HG02973 (cell line): ENCODE measurements at regions not wholly inside any gene's neighbourhood (a gene's known extent, or its start where the extent isn't known, plus 50 kb on each side); places are given as distances from the start of the nearest gene placed in this dataset.

Experiments
- ATAC-seq: cut with Tn5 transposase; IDR thresholded peaks from one replicate; pipeline ENCODE4 v1.9.1; 2021; ENCODE audit warnings: moderate library complexity; ENCODE audit not compliant: unreplicated experiment

DNA sequence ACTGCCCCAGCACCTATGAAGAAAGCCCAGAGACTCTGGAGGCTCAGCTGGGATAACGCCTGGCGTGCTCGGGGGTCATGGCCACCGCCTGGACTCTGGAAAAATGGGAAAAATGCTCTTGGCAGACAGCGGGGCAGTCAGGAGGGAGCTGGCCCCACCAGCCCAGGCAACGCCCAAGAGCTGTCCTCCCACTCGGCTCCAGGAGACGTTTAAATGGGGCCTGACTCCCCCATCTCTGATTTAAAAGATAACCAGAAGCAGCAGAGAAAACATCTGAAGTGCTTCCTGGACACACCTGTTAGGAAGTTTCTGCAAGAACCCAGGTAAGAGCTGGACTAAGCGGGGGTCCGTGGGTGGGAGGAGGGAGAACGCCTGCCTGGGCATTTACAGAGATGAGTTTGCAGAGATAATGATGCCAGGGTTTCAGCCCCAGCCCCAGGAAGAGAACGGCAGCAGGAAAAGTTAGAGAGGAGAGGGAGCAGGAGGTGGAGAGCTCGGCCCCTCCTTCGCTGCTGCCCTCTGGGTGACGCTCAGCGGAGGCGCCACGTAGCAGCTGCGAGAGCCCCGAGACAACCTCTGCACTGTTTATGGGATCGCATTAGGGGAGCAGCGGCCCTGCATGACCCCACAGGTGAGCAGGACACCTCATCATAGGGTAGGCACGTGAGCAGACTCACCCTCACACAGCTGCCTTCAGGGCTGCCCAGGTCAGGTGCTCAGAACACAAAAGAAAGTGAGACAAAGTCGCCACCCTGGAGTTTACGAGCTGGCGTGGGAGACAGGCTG, 83.5 kb upstream of the INSIG1 start:
- no peak for ATAC-seq

DNA sequence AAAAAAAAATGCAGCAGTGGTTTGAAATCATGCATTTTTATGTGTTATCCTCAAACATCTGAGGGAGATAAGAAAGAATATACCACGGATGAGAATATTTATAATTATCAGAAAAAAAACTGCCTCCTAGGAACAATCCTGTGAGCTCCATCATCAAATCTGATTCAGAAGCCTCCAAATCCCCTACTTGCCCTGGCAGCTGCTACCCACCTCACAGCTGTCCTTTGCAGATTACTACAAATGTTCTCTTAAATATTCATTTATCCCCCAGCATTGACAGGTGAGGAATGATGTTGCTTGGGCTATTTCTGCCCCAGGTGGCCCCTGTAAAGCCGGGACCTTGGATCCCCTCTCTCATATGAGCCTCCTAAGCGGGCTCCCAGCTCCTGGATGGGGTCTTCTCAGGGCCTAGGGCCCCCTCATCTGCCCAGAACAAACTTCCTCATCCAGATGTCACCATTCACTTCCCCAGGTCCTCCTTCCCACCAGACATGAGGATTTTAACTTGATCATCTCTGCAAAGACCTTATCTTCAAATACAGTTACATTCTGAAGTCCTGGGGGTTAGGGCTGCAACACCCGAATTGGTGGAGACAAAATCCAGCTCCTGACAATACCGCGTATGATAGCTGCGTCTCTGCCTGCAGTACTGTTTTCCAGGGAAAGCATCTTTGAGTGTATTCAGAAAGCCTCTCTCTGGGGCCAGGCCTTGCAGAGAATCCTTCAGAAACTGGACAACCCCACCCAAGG, 81.9 kb upstream of the INSIG1 start:
- no peak for ATAC-seq

DNA sequence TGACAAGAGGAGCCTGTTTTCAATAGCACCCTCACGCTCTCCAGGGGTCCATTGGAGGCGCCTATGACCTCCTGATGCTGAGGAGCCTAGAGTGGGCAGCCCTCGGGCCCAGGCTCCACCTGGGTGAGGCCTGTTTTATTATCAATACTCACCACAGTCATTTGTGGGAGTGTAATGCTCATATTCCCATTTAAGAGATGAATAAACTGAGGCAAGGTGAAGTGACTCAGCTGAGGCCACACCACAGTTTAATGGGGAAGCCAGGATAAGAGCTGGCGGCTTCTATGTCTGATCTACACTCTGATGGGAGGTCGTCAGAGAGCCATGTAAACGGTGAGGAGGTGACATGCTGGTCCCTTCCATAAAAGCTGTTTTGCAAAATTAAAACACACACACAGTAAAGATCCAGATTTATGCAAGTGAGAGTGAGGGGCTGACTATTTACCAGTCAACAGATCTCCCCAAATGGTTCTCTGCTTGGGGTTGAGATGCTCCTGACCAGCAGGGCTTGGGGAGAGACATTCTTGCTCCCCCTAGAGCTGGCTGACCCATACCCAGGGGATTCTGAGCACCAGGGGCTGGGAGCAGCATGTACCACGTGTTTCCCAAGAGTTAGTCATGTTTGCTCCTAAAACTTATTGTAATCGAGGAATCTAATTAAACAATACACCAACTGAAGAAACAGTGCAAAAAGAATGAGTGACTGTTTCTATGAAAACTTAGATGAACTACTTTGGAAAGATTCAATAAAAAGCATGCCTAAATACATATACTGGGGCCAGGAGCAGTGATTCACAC, 81.0 kb upstream of the INSIG1 start:
- no peak for ATAC-seq

DNA sequence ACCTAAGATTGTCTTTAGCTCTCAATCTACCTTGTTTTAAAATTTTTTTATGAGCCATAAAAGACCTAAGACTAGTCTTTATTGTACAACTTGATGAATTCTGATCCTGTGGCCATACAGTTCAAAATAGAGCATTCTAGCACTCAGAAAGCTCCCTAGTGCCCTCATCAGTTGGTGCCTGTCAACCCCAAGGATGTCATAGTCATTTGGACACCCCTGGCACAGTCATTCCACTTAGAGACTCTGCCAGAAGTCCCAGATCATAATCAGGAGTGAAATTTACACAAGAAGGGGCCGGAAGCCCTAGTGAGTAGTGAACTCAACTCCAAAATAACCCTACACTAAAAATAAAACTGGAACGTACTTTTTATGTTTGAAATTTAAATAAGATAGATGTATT, 80.0 kb upstream of the INSIG1 start:
- no peak for ATAC-seq

DNA sequence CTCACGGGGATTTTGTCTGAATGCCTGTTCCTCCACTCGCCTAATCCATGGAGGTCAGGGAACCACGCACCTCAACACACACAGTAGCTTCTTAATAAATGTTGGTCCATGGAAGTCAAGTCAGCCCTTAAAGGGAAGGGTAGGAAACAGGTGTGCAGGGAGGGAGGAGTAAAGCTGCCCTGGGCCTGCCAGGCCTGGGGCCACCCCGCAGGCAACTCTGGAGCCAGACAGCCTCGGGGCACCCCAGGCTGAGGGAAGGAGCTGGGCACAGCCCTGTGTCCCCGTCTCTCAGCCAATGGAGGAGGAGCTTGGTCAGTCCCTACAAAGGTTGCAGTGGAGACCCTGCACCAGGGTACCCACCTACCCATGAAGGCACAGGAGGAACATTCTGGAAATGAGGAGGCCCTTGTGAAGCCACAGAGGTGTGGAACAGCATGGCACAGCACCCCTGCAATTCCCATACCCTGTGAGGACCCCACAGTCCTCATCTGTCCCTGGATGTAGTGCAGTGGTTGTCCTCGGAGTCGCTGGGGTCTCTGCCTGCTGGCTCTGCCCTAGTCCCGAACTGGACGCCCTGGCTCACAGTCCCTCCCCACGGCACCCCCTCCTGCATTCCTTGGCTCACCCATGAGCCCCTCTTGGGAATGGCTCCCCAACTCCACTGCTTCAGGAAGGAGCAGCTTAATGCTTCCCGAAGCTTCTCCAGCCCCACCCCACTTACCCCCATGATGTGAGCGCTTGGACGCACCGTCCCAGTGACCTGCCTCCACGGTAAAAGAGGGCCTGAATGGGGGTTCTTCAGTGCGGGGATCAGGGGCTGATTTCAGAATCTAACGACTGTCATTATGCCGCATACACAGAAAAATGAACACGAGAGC, 79.2 kb upstream of the INSIG1 start:
- ATAC-seq: no peak

DNA sequence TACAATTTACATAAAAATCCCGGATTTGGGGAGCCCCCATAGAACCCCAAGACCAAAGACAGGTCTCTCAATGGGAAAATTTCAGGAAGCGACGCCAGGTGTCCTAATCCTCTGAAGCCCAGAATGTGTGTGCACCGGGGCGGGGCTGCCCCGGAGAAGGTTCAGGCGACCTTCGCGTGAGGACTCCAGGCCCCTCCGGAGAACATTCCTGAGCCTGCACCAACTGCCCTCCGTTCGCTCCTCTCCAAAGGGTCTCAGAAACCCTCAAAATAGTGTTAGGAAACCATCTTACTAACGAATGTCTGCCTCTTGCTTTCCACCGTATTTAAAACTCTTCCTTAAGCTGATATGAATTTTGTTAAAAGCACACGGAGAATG, 78.5 kb upstream of the INSIG1 start:
- ATAC-seq: no peak

DNA sequence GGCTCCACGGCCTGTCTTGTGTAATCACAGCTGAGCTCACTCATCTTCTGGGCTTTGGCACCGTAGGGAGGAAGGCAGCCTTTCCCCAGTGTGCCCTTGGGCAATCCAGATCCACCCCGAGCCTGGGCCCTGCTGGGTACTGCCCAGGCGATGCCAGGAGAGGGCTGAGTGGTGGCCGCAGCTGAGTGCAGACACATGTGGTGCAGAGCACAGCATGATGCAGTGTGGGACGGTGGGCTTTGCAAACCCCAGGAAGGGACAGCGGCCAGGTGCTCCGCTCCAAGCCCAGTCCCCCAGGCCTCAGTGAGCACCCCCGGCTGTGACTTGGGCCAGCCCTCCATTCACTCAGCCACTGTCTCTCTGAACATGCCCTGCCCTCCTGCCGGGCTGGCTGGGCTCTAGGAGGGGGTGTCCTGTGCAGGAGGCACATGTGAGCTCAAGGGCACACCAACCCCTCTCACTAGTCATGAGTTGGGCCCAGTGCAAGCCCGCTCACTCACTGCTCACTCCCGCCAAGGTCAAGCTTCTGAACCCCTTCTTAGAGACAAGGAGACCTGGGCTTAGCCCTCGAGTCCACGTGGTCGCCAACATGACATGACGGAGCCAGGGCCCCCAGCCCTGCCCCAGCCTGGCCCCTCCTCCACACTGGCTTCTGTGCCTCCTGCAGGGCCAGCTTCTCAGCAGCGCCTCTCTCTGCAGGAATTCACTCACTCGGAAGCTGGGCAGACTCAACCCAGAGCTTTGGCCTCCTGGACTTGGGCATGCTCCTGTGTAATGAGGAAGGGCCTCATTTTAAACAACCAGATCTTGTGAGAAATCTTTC, 77.5 kb upstream of the INSIG1 start:
- ATAC-seq: no peak

DNA sequence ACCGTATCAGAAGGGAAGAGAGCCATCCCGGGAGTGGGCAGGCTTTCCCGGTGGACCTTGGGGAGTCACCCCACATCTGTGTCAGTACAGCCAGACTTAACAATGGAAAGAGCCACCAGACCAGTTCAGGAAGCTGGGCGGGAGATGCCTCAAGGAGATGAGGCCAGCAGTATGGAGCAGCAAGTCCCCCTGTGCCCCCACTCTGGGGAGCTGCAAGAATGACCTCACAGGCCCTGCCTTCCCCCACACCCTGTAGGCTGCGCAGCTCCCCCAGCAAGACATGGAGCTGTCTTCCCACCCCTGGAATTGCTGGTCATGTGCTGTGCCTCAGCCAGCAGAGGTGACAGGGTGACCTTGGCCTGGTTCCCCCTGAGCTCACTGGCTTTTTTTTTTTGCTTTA, 76.8 kb upstream of the INSIG1 start:
- ATAC-seq: no peak

DNA sequence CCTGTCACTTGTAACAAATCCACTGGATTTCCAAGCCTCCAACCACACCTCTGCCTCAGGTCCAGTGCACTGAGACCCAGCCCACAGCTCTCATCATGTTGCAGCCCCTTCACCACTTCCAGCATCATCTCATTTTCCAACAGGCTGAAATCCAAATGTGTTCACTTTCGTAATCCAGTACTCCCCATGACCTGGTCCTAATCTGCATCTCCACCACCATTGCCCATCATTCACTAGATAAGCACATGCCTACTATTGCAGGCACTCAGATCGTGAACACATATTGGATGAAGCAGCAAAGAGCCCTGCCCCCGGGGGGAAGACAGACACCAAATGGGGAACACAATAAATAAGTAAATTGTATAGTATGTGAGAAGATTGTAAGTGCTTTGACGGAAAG, 76.1 kb upstream of the INSIG1 start:
- ATAC-seq: no peak

DNA sequence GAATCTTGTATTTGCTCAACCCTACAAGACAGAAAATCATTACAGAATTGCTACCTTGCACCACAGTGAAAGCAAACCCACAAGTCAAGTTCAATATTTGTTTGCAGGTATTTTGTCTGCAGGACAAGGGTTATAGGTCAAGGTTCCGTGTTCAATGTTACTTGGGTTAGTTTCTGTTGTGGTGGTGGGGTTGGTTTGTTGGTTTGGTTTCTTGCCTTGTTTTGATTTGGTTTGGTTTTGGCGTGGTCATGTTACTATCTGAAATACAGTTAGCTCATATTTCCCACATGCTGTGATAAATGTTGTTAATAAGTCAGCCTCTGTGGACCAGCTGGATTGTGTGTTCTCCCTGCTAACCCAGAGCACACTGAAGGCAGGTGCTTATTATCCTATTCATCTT, 75.6 kb upstream of the INSIG1 start:
- no peak for ATAC-seq

DNA sequence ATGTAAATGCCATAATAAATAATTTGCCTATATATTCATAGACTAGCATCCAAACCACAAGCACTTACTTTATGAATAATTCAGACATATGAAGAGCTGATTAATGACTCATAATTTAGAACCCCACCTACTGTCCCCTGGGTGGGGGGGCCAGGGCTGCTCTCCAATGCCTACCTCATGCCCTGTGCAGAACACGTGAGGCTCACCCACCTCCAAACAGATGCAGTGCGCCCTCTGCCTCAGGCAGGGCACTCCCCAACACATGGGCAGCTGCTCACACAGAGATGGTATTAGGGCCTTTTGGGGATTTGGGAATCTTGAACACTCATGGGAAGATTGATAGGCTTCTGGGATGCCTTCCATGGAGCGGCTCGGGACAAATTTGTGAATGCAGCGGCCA, 75.1 kb upstream of the INSIG1 start:
- no peak for ATAC-seq

DNA sequence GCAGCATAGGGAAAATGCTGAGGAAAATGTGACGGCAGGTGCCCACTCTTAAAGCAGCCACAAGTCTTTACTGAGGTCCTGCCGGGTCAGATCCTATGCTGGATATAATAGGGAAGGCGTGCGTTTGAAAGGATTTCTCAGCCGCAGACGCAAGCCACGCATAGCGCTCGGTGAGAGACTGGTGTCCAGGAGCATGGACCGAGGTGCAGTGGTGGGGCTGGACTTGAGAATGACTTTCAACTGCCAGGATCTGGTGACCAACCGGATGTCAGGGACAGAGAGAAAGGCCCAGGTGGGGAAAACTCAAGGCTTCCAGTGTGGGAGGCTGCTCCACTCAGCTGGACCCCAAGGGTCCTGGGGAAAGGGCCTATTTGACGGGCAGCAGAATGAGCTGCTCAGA, 74.7 kb upstream of the INSIG1 start:
- no peak for ATAC-seq

DNA sequence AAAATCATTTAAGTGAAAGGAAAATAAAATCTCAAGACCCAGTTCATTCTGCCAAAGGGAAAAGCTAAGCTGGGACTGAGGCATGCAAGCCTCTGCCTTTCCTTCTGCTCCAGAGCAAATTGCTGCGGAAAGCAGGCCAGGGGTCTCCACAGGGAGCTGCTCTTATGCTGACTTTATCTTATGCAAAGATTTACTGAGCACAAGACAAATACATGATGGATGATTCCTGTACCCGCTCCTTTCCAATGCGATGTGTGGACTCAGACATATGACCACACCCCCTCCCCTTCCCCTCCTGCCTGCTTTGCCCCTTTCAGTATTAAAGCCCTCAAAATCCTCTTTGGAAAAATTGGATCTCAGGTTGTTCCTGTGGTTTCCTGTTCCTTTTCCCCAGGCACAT, 74.2 kb upstream of the INSIG1 start:
- ATAC-seq: no peak

DNA sequence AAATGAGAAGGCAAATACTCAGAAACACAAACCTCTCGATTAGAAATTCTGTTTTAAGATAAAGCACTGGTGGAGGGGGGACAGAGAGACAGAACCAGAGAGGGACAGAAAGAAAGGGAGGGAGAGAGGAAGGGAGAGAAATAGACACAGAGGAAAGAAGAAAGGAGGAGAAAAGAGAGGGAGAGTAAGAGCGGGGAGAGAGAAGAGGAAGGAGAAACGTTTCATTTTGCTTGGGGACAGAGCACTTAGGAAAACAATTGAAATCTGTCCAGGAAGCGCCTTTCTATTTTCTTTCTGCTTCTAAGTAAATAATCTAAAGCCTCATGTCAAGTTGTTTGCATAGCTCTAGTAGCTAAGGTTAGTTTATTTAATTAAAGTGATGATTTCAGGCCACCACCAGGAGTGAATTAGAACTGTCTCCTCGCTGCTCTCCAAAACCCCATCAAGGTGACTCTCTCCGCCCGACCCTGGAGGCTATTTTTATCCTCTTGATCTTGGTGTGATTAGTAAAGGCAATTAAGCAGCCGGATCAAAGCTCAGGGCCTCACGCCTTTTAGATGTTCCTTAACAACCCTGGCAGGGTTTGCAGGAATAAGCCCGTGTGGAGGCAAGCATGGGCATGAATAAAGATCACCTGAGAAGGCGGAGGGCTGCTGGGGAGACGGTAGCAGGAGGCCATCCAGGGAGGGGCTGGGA, 73.4 kb upstream of the INSIG1 start:
- no peak for ATAC-seq

DNA sequence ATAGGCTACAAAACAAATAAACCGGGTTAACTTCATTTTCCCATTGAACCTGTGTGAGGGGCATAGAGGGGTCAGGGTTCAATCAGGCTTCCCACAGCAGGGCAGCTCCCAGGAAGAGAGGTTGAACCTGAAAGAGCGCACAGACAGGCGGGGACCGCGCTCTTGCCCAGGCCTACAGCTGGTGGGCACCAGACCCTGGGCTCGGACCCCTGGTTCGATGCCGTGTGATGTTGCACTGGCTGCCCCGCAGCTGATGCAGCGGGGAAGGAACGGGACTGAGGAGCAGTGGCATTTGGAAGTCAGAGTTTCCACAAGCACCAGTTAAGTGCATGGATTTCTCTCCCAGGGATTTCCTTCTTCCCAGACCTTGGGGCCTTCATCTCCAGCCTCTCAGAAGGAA, 72.6 kb upstream of the INSIG1 start:
- ATAC-seq: no peak

DNA sequence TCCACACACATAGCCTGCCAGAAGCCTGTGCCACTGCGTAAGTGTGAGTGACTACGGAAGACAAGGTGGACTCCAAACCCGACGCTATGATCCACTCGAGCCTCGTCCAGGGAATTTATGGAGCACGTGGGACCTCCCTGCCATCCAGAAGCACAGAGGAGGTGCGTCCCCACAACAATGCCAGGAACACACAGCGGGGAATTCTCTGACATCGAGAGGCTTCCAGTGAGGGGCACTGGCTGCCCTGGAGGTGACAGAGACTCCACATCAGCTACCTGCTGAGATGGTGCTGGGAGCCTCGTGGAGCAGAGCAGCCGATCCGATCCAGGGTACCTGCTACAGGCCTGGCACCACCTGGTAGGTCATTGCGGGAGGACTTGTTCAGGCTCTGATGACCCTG, 72.2 kb upstream of the INSIG1 start:
- no peak for ATAC-seq

DNA sequence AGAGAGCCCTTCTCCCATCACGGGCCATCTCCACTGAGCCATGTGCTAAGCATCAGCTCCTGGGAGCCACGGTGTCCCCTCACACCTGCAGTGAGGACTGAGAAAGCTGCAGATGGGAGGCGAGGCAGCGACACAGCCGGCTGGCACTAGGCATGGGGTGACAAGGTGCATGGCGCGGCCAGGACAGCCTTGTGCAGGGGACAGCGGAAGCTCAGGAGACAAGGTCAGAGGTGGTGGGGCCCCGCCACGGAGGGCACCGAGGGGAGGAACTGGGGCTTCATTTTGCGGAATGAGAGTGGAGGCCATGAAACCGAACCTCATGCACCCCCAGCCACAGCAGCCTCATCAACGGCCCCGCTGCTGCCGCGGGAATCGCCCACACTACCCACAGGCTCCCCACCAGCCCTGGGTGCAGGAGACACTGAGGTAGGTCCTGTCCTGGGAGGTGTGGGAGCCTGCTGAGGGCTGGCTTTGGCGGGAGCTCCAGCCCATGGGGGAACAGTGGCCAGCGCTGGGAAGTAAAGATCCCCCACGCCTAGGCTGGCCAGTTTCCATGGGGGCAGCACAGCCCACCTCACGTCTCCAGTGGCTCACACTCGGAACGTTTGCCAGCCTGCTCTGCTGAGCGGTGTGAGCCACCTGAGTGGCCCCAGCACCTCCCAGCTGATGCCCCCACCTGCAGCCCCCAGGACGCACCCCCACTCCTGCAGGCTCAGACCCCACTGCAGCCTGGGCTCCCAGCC, 71.2 kb upstream of the INSIG1 start:
- no peak for ATAC-seq

DNA sequence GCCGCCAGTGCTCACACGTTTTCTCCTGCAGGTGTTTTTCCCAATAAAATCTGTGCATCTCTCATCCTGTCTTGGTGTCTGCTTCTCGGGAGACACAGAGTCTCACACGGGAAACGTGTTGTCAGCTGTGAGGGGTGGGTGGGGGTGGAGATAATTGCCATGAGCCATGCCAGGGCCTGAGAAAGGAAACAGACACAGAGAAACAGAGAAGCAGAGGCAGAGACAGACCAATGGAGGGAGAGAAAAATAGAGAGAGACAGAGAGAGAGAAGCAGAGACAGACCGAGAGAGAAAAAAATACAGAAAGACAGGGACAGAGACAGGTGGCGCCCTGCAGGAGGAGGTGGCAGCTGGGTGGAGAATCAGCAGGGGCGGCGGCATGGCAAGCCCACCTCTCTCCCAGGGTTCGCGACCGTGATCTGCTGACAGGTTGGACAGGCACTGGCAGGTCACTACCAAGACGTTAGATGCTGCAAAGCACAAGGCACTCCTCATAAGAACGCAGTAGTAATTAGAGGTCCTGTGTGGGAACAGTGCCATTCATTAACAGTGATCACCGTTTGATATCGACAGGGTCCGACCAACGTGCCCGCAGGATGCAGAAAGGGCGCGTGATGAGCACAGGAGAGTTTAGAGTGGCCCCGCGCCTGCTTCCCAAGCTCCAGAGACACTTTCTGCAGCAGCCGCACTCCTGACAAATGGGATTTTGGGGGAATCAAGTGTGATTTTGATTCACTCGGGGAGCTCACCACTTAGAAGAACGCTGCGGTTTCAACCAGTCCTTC, 70.5 kb upstream of the INSIG1 start:
- ATAC-seq: no peak
